Activated CD4-positive, alpha-beta T cell treated with anti-CD3 and anti-CD28 coated beads, Interleukin-2, amount 10 ng/mL, durations not matched to agents 7 days and 5 days (primary cell): ENCODE measurements at regions not wholly inside any gene's neighbourhood (a gene's known extent, or its start where the extent isn't known, plus 50 kb on each side); places are given as distances from the start of the nearest gene placed in this dataset.
"Not testable (repeated sequence)": the region's sequence is repeated elsewhere in the genome, so short reads cannot be mapped to it uniquely, and the experiment has no call there.

ENCODE experiments used
- CTCF ChIA-PET: fragments of 350-600 bp; sonication (Branson Sonifier 250); formaldehyde crosslinking; loops from one replicate; lab custom pipeline; 2021; ENCODE audit warnings: antibody characterized with exemption; lab: Charles Lee
- POLR2A ChIA-PET: fragments of 350-600 bp; sonication (Branson Sonifier 250); formaldehyde crosslinking; loops from one replicate; lab custom pipeline; 2021; ENCODE audit warnings: antibody characterized with exemption; lab: Charles Lee
- DNase-seq: peaks from one replicate; pipeline ENCODE4 v3.0.0-alpha.2; 2020
- H3K27ac Mint-ChIP-seq: one replicate; pipeline ENCODE4 v1.8.0; 2021; ENCODE audit warnings: mild to moderate bottlenecking, moderate library complexity, mixed read lengths
- H3K27me3 Mint-ChIP-seq: one replicate; pipeline ENCODE4 v1.8.0; 2021; ENCODE audit warnings: mixed read lengths
- H3K36me3 Mint-ChIP-seq: one replicate; pipeline ENCODE4 v1.8.0; 2021; ENCODE audit warnings: low read depth, mixed read lengths
- H3K4me1 Mint-ChIP-seq: one replicate; pipeline ENCODE4 v1.8.0; 2021; ENCODE audit warnings: mixed read lengths
- H3K4me3 Mint-ChIP-seq: one replicate; pipeline ENCODE4 v1.8.0; 2021; ENCODE audit warnings: mild to moderate bottlenecking, moderate library complexity, mixed read lengths
- H3K9me3 Mint-ChIP-seq: one replicate; pipeline ENCODE4 v1.8.0; 2021; ENCODE audit warnings: mixed read lengths

GRCh38 chr5:163023846-163024245 is 413.5 kb upstream of the CCNG1 start:
- ChIA-PET POLR2A (no interaction called here), CTCF (no interaction called here)
- no peaks in the 10 kb centered on the region for H3K4me1 Mint-ChIP-seq
- no peak overlapping the region for H3K4me3 Mint-ChIP-seq
- no peak for DNase-seq
- H3K9me3 Mint-ChIP-seq = peaks cover 4% of the 10 kb centered on the region
- no peak overlapping the region for H3K27ac Mint-ChIP-seq
- no peaks in the 10 kb centered on the region for H3K36me3 Mint-ChIP-seq
- no peaks in the 10 kb centered on the region for H3K27me3 Mint-ChIP-seq

- no peak overlapping the region for H3K27ac Mint-ChIP-seq
- no peak overlapping the region for H3K4me3 Mint-ChIP-seq
- H3K27me3 Mint-ChIP-seq = no peaks in the 10 kb centered on the region
- H3K4me1 Mint-ChIP-seq = no peaks in the 10 kb centered on the region
- H3K36me3 Mint-ChIP-seq = no peaks in the 10 kb centered on the region
- peaks cover 6% of the 10 kb centered on the region for H3K9me3 Mint-ChIP-seq
- POLR2A ChIA-PET = no interaction called here
- CTCF ChIA-PET = no interaction called here
- DNase-seq = no peak
Observed at GRCh38 chr5:163024936-163025335, 412.5 kb upstream of the CCNG1 start.

- ChIA-PET CTCF (no interaction called here), POLR2A (no interaction called here)
- no peak for DNase-seq
- H3K9me3 Mint-ChIP-seq = peaks cover 5% of the 10 kb centered on the region
- H3K27me3 Mint-ChIP-seq = no peaks in the 10 kb centered on the region
- H3K36me3 Mint-ChIP-seq = no peaks in the 10 kb centered on the region
- no peak overlapping the region for H3K4me3 Mint-ChIP-seq
- no peak overlapping the region for H3K27ac Mint-ChIP-seq
- no peaks in the 10 kb centered on the region for H3K4me1 Mint-ChIP-seq
Observed at GRCh38 chr5:163033656-163034055, 403.7 kb upstream of the CCNG1 start.

GRCh38 chr5:163041254-163041653 is 396.1 kb upstream of the CCNG1 start:
- H3K27me3 Mint-ChIP-seq = no peaks in the 10 kb centered on the region
- ChIA-PET POLR2A (no interaction called here), CTCF (no interaction called here)
- no peak overlapping the region for H3K27ac Mint-ChIP-seq
- no peak overlapping the region for H3K4me3 Mint-ChIP-seq
- peaks cover 5% of the 10 kb centered on the region for H3K9me3 Mint-ChIP-seq
- H3K4me1 Mint-ChIP-seq = no peaks in the 10 kb centered on the region
- DNase-seq = no peak
- no peaks in the 10 kb centered on the region for H3K36me3 Mint-ChIP-seq

GRCh38 chr5:163079618-163080017 is 357.8 kb upstream of the CCNG1 start:
- H3K4me3 Mint-ChIP-seq = no peak overlapping the region

GRCh38 chr5:163089230-163089629 is 348.2 kb upstream of the CCNG1 start:
- no peaks in the 10 kb centered on the region for H3K4me1 Mint-ChIP-seq
- H3K9me3 Mint-ChIP-seq = no peaks in the 10 kb centered on the region
- DNase-seq = no peak
- POLR2A ChIA-PET = no interaction called here
- H3K27me3 Mint-ChIP-seq = no peaks in the 10 kb centered on the region
- CTCF ChIA-PET = no interaction called here
- no peak overlapping the region for H3K27ac Mint-ChIP-seq
- H3K36me3 Mint-ChIP-seq = no peaks in the 10 kb centered on the region
- H3K4me3 Mint-ChIP-seq = no peak overlapping the region

More at GRCh38 chr5:163079618-163080017, 357.8 kb upstream of the CCNG1 start:
- no peak for DNase-seq
- ChIA-PET POLR2A (no interaction called here), CTCF (interaction anchor here (0.8 kb wide), 1 partner anchor 143 kb away, joined by 3 read pairs; no protein-coding TSS in a partner anchor)
- Mint-ChIP-seq H3K27me3 (no peaks in the 10 kb centered on the region), H3K36me3 (no peaks in the 10 kb centered on the region), H3K9me3 (peaks cover 18% of the 10 kb centered on the region), H3K27ac (no peak overlapping the region), H3K4me1 (no peaks in the 10 kb centered on the region)

- Mint-ChIP-seq H3K4me1 (no peaks in the 10 kb centered on the region), H3K27ac (no peak overlapping the region), H3K4me3 (no peak overlapping the region)
Observed at GRCh38 chr5:163089926-163090325, 347.5 kb upstream of the CCNG1 start.

GRCh38 chr5:163094492-163095180 is 342.8 kb upstream of the CCNG1 start:
- CTCF ChIA-PET = no interaction called here

More at GRCh38 chr5:163089926-163090325, 347.5 kb upstream of the CCNG1 start:
- ChIA-PET POLR2A (no interaction called here), CTCF (no interaction called here)
- no peak for DNase-seq
- Mint-ChIP-seq H3K9me3 (no peaks in the 10 kb centered on the region), H3K27me3 (no peaks in the 10 kb centered on the region), H3K36me3 (no peaks in the 10 kb centered on the region)

GRCh38 chr5:163104464-163104863 is 332.9 kb upstream of the CCNG1 start:
- no peak for DNase-seq
- Mint-ChIP-seq H3K9me3 (peaks cover 3% of the 10 kb centered on the region), H3K27ac (no peak overlapping the region), H3K36me3 (no peaks in the 10 kb centered on the region), H3K4me1 (no peaks in the 10 kb centered on the region), H3K27me3 (no peaks in the 10 kb centered on the region), H3K4me3 (no peak overlapping the region)
- POLR2A ChIA-PET = no interaction called here
- CTCF ChIA-PET = no interaction called here

More at GRCh38 chr5:163094492-163095180, 342.8 kb upstream of the CCNG1 start:
- H3K9me3 Mint-ChIP-seq = peaks cover 2% of the 10 kb centered on the region
- H3K4me3 Mint-ChIP-seq = no peak overlapping the region
- H3K27ac Mint-ChIP-seq = no peak overlapping the region
- no peaks in the 10 kb centered on the region for H3K27me3 Mint-ChIP-seq
- H3K4me1 Mint-ChIP-seq = no peaks in the 10 kb centered on the region
- no peak for DNase-seq
- POLR2A ChIA-PET = no interaction called here
- no peaks in the 10 kb centered on the region for H3K36me3 Mint-ChIP-seq

GRCh38 chr5:163105456-163105855 is 331.9 kb upstream of the CCNG1 start:
- DNase-seq = no peak
- Mint-ChIP-seq H3K27ac (no peak overlapping the region), H3K4me3 (no peak overlapping the region), H3K9me3 (peaks cover 3% of the 10 kb centered on the region), H3K27me3 (no peaks in the 10 kb centered on the region), H3K36me3 (no peaks in the 10 kb centered on the region), H3K4me1 (no peaks in the 10 kb centered on the region)
- POLR2A ChIA-PET = no interaction called here
- CTCF ChIA-PET = no interaction called here

GRCh38 chr5:163106098-163106497 is 331.3 kb upstream of the CCNG1 start:
- Mint-ChIP-seq H3K27ac (no peak overlapping the region), H3K27me3 (no peaks in the 10 kb centered on the region), H3K4me1 (no peaks in the 10 kb centered on the region), H3K9me3 (peaks cover 3% of the 10 kb centered on the region), H3K36me3 (no peaks in the 10 kb centered on the region), H3K4me3 (no peak overlapping the region)
- POLR2A ChIA-PET = no interaction called here
- CTCF ChIA-PET = no interaction called here
- no peak for DNase-seq

GRCh38 chr5:163108351-163108750 is 329.0 kb upstream of the CCNG1 start:
- Mint-ChIP-seq H3K4me3 (no peak overlapping the region), H3K9me3 (peaks cover 3% of the 10 kb centered on the region), H3K4me1 (no peaks in the 10 kb centered on the region), H3K36me3 (no peaks in the 10 kb centered on the region), H3K27me3 (no peaks in the 10 kb centered on the region), H3K27ac (no peak overlapping the region)
- CTCF ChIA-PET = no interaction called here
- no peak for DNase-seq
- POLR2A ChIA-PET = no interaction called here

GRCh38 chr5:163115011-163115410 is 322.4 kb upstream of the CCNG1 start:
- H3K4me1 Mint-ChIP-seq = no peaks in the 10 kb centered on the region
- ChIA-PET CTCF (no interaction called here), POLR2A (no interaction called here)
- no peak for DNase-seq
- H3K27ac Mint-ChIP-seq = no peak overlapping the region
- H3K9me3 Mint-ChIP-seq = peaks cover 8% of the 10 kb centered on the region
- no peaks in the 10 kb centered on the region for H3K36me3 Mint-ChIP-seq
- no peak overlapping the region for H3K4me3 Mint-ChIP-seq
- no peaks in the 10 kb centered on the region for H3K27me3 Mint-ChIP-seq

GRCh38 chr5:163116618-163117017 is 320.8 kb upstream of the CCNG1 start:
- peaks cover 19% of the 10 kb centered on the region for H3K9me3 Mint-ChIP-seq
- H3K4me1 Mint-ChIP-seq, DNase-seq, POLR2A ChIA-PET, CTCF ChIA-PET, H3K36me3 Mint-ChIP-seq, H3K4me3 Mint-ChIP-seq, H3K27ac Mint-ChIP-seq, H3K27me3 Mint-ChIP-seq: not testable (repeated sequence)
